ENCODE measurements at regions not wholly inside any gene's neighbourhood (a gene's known extent, or its start where the extent isn't known, plus 50 kb on each side); places are given as distances from the start of the nearest gene placed in this dataset.

- no peak for TF ChIP-seq ZFP3 (CRISPR knock-in tag; IDR thresholded peaks at IDR 0.05)
- no peak for TF ChIP-seq CSRNP3 (CRISPR knock-in tag; IDR thresholded peaks at IDR 0.05)
- no peak for TF ChIP-seq RARB (CRISPR knock-in tag; IDR thresholded peaks at IDR 0.05)
- TF ChIP-seq OSR1 (CRISPR knock-in tag; IDR thresholded peaks at IDR 0.05) = no peak
- TF ChIP-seq TSHZ2 (CRISPR knock-in tag; IDR thresholded peaks at IDR 0.05) = no peak
- TF ChIP-seq TOX (CRISPR knock-in tag; IDR thresholded peaks at IDR 0.05; ENCODE audit: borderline replicate concordance) = no peak
- TF ChIP-seq SNAI2 (CRISPR knock-in tag; IDR thresholded peaks at IDR 0.05) = no peak
- no peak for TF ChIP-seq ZC3H10 (CRISPR knock-in tag; IDR thresholded peaks at IDR 0.05)
- no peak for TF ChIP-seq ZFP30 (CRISPR knock-in tag; IDR thresholded peaks at IDR 0.05)
- TF ChIP-seq CSDC2 (CRISPR knock-in tag; IDR thresholded peaks at IDR 0.05) = no peak
- TF ChIP-seq CREB5 (CRISPR knock-in tag; IDR thresholded peaks at IDR 0.05; ENCODE audit: low read depth) = no peak
- no peak for TF ChIP-seq ARNTL (CRISPR knock-in tag; IDR thresholded peaks at IDR 0.05; ENCODE audit: borderline replicate concordance, low read depth)
- no peak for TF ChIP-seq PPARA (CRISPR knock-in tag; IDR thresholded peaks at IDR 0.05; ENCODE audit: borderline replicate concordance)
- TF ChIP-seq PATZ1 (CRISPR knock-in tag; IDR thresholded peaks at IDR 0.05; ENCODE audit: borderline replicate concordance) = no peak
These were observed 130.4 kb upstream of the LYSMD4 start for GRCh38 chr15:99863550-99864198.

Measured in SK-N-SH treated with all-trans-retinoic acid at 6 μM for 48 hours (cell line).